ENCODE measurements at regions not wholly inside any gene's neighbourhood (a gene's known extent, or its start where the extent isn't known, plus 50 kb on each side); places are given as distances from the start of the nearest gene placed in this dataset.

DNA sequence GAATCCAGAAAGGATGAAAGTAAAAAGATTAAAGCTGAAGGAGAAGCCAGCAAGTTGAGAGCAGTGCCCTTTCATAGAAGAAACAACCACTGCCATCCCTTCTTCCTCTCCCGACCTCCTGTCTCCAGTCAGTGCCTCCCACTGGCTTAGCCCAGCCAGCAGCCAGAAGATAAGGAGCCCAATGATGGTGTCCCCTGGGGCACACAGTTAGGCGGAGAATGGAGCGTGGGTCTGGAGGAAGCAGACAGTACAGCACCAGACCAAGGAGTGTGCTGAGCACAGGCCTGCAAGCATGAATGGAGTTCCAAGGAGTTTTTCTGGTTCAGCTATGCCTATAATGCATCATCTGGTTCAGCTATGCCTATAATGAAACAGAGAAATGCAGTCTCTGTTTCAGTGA is 54.3 kb upstream of the TNRC6B start (continued):
- TF ChIP-seq ZBTB17 (tag by site-specific recombination; IDR thresholded peaks at IDR 0.05) (0 out of 2 replicates have a peak, but pooled peaks have one; percentile 29), ZNF549 (tag by site-specific recombination; IDR thresholded peaks at IDR 0.05) (no peak), EGR2 (tag by site-specific recombination; IDR thresholded peaks at IDR 0.05; ENCODE audit: low read depth) (peak; percentile 81), ZNF560 (tag by site-specific recombination; IDR thresholded peaks at IDR 0.05; ENCODE audit: borderline replicate concordance) (no peak), ZNF121 (tag by site-specific recombination; IDR thresholded peaks at IDR 0.05) (no peak)
